ENCODE measurements at regions not wholly inside any gene's neighbourhood (a gene's known extent, or its start where the extent isn't known, plus 50 kb on each side); places are given as distances from the start of the nearest gene placed in this dataset.

- intact Hi-C loops (cut with DNase I) = no loop called here
- DNase-seq = no peak
- Histone ChIP-seq H3K27me3 (no peaks in the 10 kb centered on the region), H3K27ac (no peak overlapping the region), H3K4me3 (replicated peaks in 1 of 3) (no peak overlapping the region), H3K4me1 (peaks cover 0 to 5% of the 10 kb centered on the region in 2 donors), H3K36me3 (no peaks in the 10 kb centered on the region), H3K9me3 (no peaks in the 10 kb centered on the region)
- TF ChIP-seq CTCF (IDR thresholded peaks at IDR 0.05) (no peak), POLR2A (IDR thresholded peaks at IDR 0.05) (no peak)
- WGBS, 2 donors = 86 to 87% methylated on average over 1 of the region's 1 CpG
Measured at GRCh38 chr5:167412556-167412955, 878.9 kb upstream of the WWC1 start.

GRCh38 chr5:167413506-167413905 is 877.9 kb upstream of the WWC1 start:
- Histone ChIP-seq H3K36me3 (no peaks in the 10 kb centered on the region), H3K27me3 (no peaks in the 10 kb centered on the region), H3K9me3 (no peaks in the 10 kb centered on the region), H3K4me1 (peaks cover 0 to 5% of the 10 kb centered on the region in 2 donors), H3K4me3 (replicated peaks in 1 of 3) (no peak overlapping the region), H3K27ac (no peak overlapping the region)
- no peak for DNase-seq
- TF ChIP-seq CTCF (IDR thresholded peaks at IDR 0.05) = no peak
- no peak for TF ChIP-seq POLR2A (IDR thresholded peaks at IDR 0.05)
- intact Hi-C loops (cut with DNase I) = no loop called here
- WGBS, 2 donors = 94 to 95% methylated on average over 5 of the region's 5 CpGs

GRCh38 chr5:167414611-167415010 is 876.8 kb upstream of the WWC1 start:
- Histone ChIP-seq H3K36me3 (no peaks in the 10 kb centered on the region), H3K27me3 (no peaks in the 10 kb centered on the region), H3K4me3 (replicated peaks in 1 of 3) (no peak overlapping the region), H3K9me3 (no peaks in the 10 kb centered on the region), H3K27ac (no peak overlapping the region), H3K4me1 (peaks cover 0 to 5% of the 10 kb centered on the region in 2 donors)
- no peak for DNase-seq
- WGBS, 2 donors = 80 to 89% methylated on average over 4 of the region's 4 CpGs
- intact Hi-C loops (cut with DNase I) = no loop called here
- TF ChIP-seq CTCF (IDR thresholded peaks at IDR 0.05) = no peak
- TF ChIP-seq POLR2A (IDR thresholded peaks at IDR 0.05) = no peak

- no peak for DNase-seq
- intact Hi-C loops (cut with DNase I) = no loop called here
- WGBS, 2 donors = 52 to 54% methylated on average over 10 of the region's 10 CpGs
- H3K27me3 ChIP-seq = no peaks in the 10 kb centered on the region
- H3K27ac ChIP-seq = no peak overlapping the region
- no peak overlapping the region for H3K4me3 ChIP-seq (replicated peaks in 1 of 3)
- no peaks in the 10 kb centered on the region for H3K9me3 ChIP-seq
- H3K4me1 ChIP-seq = peaks cover 0 to 5% of the 10 kb centered on the region in 2 donors
- no peaks in the 10 kb centered on the region for H3K36me3 ChIP-seq
- TF ChIP-seq CTCF (IDR thresholded peaks at IDR 0.05) (no peak), POLR2A (IDR thresholded peaks at IDR 0.05) (no peak)
Measured at GRCh38 chr5:167415779-167416746, 875.4 kb upstream of the WWC1 start.

- Histone ChIP-seq H3K27ac (no peak overlapping the region), H3K4me3 (replicated peaks in 1 of 3) (no peak overlapping the region), H3K36me3 (no peaks in the 10 kb centered on the region), H3K9me3 (no peaks in the 10 kb centered on the region), H3K4me1 (peaks cover 0 to 5% of the 10 kb centered on the region in 2 donors), H3K27me3 (no peaks in the 10 kb centered on the region)
- whole genome bisulfite sequencing, 2 donors = 87 to 94% methylated on average over 4 of the region's 4 CpGs
- no peak for TF ChIP-seq POLR2A (IDR thresholded peaks at IDR 0.05)
- no peak for TF ChIP-seq CTCF (IDR thresholded peaks at IDR 0.05)
- intact Hi-C loops (cut with DNase I) = no loop called here
- DNase-seq = no peak
Measured at GRCh38 chr5:167417662-167418061, 873.8 kb upstream of the WWC1 start.

Data from thyroid gland (tissue), 4 donors.